CD4-positive, alpha-beta T cell treated with Interferon gamma for 1 hour (primary cell): ENCODE measurements at regions not wholly inside any gene's neighbourhood (a gene's known extent, or its start where the extent isn't known, plus 50 kb on each side); places are given as distances from the start of the nearest gene placed in this dataset.
"Not testable (repeated sequence)": the region's sequence is repeated elsewhere in the genome, so short reads cannot be mapped to it uniquely, and the experiment has no call there.

Experiments used
- DNase-seq: peaks from one replicate; pipeline ENCODE4 v3.0.0-alpha.2; 2020

DNA sequence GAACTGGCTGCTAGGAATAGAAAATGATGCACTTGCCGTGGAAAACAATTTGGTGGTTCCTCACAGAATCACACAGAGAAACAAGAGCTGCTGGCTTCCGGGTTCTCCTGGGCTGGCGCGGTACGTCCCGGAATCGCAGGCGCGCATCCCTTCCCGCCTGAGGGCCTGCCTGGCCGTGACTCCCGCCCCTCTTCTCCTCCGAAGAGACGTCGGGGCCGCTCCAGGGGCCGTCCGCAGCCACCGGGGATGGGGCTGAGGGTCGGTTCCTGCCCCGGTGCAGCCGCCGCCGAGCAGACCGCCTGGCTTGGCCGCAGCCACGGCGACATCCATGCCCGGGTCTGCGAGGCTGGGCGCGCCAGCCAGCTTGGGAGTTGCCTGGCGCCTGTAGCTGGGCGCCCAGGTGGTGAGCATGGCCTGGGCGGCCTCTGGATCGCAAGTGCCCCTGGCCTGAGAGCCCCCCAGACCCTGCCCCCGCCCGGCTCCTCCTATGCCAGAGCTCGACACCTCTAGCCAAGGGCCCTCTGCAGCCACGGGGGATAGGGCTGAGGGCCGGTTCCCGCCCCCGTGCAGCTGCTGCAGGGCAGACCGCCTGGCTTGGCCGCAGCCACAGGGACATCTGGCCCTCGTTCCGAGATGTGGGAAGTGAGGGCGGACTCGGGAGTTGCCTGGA lies 83.9 kb upstream of the ZNG1F start:
- DNase-seq, result not testable (repeated sequence)

DNA sequence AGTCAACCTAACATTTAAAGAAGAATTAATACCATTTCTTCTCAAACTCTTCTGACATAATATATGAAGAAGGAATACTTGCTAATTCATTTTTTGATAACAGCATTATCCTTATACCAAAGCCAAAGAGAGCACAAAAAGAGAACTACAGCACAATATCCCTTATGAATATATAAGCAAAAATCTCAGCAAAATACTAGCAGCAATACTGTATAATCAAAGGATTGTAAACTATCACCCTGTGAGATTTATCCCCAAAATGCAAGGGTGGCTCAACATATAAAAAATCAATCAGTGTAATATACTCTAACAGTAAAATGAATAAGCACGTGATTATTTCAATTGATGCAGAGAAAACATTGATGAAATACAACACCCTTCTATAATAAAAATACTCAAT lies 81.9 kb upstream of the ZNG1F start:
- not testable (repeated sequence) for DNase-seq

DNA sequence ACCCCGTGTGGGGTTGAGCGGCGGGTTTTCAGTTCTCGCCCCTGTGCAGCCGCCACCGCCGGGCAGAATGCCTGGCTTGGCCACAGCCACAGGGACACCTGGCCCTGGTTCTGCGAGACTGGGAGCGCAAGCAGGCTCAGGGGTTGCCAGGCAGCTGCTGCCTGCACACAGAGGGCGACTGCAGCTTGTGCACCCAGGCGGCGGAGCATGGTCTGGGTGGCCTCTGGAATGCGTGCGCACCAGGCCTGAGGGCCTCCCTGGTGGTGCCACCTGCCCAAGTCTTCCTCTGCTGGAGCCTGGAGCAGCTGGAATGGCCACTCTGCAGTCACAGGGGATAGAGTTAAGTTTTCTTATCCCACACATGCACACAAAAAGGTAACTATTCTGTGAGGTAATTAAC lies 80.4 kb upstream of the ZNG1F start:
- DNase-seq, result not testable (repeated sequence)

DNA sequence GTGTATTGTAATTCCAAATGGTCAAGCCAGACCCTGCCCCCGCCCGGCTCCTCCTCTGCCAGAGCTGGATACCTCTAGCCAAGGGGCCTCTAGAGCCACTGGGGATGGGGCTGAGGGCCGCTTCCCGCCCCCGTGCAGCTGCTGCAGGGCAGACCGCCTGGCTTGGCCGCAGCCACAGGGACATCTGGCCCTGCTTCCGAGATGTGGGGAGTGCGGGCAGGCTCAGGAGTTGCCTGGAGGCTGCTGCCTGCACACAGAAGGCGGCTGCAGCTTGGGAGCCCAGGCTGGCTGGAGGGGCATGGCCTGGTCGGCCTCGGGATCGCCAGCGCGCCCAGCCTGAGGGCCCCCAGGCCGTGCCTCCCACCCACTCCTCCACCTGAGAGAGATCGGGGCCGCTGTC lies 79.9 kb upstream of the ZNG1F start:
- not testable (repeated sequence) for DNase-seq

DNA sequence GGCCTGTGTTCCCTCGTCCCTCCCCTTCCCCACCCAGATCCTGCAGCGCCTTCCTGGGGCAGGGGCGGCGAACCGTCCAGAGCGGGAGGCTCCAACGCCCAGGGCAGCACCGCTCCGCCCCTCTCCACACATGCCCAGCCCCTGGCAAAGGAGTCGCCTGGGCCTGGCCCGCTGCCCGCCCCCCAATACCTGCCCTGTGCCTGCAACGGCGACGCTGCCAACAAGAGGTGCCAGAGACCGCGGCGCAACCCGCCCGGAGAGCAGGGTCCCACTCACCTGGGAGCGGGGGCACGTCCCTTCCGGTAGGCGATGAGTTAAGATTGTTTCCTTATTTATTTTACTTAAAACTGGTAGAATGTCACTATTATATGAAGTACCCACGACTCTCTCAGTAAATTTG lies 77.5 kb upstream of the ZNG1F start:
- DNase-seq, result not testable (repeated sequence)

DNA sequence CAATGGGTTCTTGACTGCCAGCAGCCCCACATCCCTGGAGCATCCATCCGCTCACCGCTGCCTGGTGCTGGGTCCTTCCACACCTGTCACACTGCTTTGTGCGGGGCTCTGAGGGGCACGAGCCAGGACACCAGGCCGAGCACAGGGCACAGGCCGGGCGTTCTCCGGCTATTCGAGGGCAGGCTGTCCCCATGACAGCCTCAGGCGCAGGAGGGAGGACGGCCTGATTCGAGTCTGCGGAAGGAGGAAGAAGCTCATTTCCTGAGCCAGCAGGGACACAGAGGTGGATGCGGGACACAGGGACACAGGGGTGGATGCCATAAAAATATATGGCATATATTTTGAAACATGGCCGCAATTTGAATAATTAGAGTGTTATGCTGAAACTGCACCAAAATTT lies 76.9 kb upstream of the ZNG1F start:
- not testable (repeated sequence) for DNase-seq

DNA sequence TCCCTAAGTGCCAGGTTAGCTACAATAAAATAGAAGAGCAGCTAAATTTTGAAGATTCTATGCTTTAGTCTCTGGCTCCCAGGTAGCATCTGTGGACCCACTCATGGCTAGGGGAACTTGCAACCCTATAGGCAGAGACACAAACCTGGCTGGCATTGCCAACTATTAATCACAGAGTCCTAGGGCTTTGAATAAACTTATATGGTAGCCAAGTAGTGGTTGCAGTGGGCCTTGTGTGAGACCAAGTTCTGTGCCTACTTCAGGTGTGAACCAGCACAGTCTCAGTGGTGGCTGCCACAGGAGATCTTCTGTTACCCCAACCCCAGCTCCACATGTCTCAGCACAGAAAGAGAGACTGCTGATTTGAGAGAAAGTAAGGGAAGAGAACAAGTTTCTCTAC lies 62.9 kb upstream of the ZNG1F start:
- DNase-seq, result not testable (repeated sequence)

DNA sequence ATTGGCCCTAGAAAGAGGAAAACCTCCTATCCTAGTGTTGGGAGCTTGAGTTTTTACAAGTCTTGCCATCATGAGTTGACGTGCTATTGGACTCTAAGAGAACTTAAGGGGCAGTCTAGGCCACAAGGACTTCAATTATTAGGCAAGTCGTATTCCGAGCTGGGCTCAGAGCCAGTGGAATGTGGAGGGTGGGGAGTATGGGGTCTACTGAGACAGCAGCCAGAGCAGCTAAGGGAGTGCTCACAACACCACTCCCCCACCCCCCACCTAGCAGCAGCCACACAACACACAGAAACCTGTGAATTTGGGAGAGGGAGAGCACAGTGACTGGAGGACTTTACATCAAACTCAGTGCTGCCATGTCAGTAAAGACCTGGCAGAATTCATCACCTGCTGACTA lies 62.0 kb upstream of the ZNG1F start:
- not testable (repeated sequence) for DNase-seq

DNA sequence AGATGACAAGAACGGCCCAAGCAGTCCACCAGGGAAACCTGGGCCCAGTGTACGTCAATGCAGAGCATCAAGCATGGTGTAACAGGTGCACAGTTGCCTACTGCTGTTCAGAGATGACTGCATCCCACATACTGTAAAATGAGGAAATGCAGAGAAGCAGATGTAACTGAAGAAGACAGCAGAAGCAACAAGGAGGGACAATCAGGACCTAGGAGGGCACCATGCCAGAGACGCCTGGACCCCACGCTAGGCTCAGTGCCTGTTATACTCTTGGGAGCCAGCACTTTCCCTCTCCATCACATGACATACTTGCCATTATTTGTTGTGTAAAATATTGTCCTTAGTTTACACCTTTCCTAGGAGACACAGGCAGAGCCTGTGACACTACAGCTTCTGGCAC lies 57.6 kb upstream of the ZNG1F start:
- not testable (repeated sequence) for DNase-seq
